ENCODE measurements at regions not wholly inside any gene's neighbourhood (a gene's known extent, or its start where the extent isn't known, plus 50 kb on each side); places are given as distances from the start of the nearest gene placed in this dataset.

- H3K9me3 Mint-ChIP-seq: no peaks in the 10 kb centered on the region
- H3K36me3 Mint-ChIP-seq: no peaks in the 10 kb centered on the region
- DNase-seq: no peak
- peak overlapping the region in 3 of 10 donors; percentile 49 to 70 (median 69) for H3K27ac Mint-ChIP-seq
- H3K4me1 Mint-ChIP-seq: peaks cover 2 to 6% (median 4%) of the 10 kb centered on the region in 4 donors
- POLR2A ChIA-PET: interaction anchor here (0.9 kb wide), 2 partner anchors 10 to 12 kb away, joined by 3 read pairs; no protein-coding TSS in a partner anchor
- H3K4me3 Mint-ChIP-seq: no peak overlapping the region
- no peak for ATAC-seq
- no peaks in the 10 kb centered on the region for H3K27me3 Mint-ChIP-seq
Observed at GRCh38 chr16:85320677-85321385, 208.6 kb upstream of the CIBAR2 start.

GRCh38 chr16:85321509-85322271 is 209.4 kb upstream of the CIBAR2 start:
- peaks cover 0 to 2% (median under 1%) of the 10 kb centered on the region in 4 donors for H3K4me1 Mint-ChIP-seq
- ATAC-seq (no peak), DNase-seq (no peak)
- no peak overlapping the region for H3K27ac Mint-ChIP-seq
- POLR2A ChIA-PET: interaction anchor here (0.9 kb wide), 1 partner anchor 13 kb away, joined by 3 read pairs; no protein-coding TSS in a partner anchor
- no peaks in the 10 kb centered on the region for H3K27me3 Mint-ChIP-seq
- no peaks in the 10 kb centered on the region for H3K9me3 Mint-ChIP-seq
- no peaks in the 10 kb centered on the region for H3K36me3 Mint-ChIP-seq
- no peak overlapping the region for H3K4me3 Mint-ChIP-seq

GRCh38 chr16:85323230-85323960 is 211.1 kb upstream of the CIBAR2 start:
- Mint-ChIP-seq H3K4me3 (no peak overlapping the region), H3K36me3 (no peaks in the 10 kb centered on the region), H3K4me1 (peaks cover 0 to 3% (median 1%) of the 10 kb centered on the region in 4 donors), H3K27me3 (peaks cover 0 to 4% (median 0%) of the 10 kb centered on the region in 5 donors), H3K9me3 (no peaks in the 10 kb centered on the region), H3K27ac (peak overlapping the region in 2 of 10 donors; percentile 27 to 31)
- ATAC-seq: no peak
- no peak for DNase-seq
- POLR2A ChIA-PET: no interaction called here

DNA sequence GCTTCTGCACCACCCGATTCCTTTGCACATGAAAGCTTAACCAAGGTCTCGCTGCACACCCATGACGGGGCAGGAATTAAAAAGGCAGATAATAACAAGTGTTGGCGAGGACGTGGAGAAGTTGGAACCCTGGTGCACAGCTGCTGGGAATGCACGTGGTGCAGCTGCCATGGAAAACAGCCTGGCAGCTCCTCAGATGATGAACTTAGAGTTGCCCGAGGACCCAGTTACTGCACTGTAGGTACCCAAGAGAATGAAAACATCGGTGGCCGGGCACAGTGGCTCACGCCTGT is 211.6 kb upstream of the CIBAR2 start:
- H3K4me3 Mint-ChIP-seq: no peak overlapping the region
- ATAC-seq (no peak), DNase-seq (no peak)
- H3K36me3 Mint-ChIP-seq: no peaks in the 10 kb centered on the region
- H3K27ac Mint-ChIP-seq: peak overlapping the region in 1 of 10 donors; percentile 31
- H3K9me3 Mint-ChIP-seq: no peaks in the 10 kb centered on the region
- POLR2A ChIA-PET: no interaction called here
- peaks cover 0 to 4% (median 0%) of the 10 kb centered on the region in 5 donors for H3K27me3 Mint-ChIP-seq
- peaks cover 0 to 5% (median 2%) of the 10 kb centered on the region in 4 donors for H3K4me1 Mint-ChIP-seq

DNA sequence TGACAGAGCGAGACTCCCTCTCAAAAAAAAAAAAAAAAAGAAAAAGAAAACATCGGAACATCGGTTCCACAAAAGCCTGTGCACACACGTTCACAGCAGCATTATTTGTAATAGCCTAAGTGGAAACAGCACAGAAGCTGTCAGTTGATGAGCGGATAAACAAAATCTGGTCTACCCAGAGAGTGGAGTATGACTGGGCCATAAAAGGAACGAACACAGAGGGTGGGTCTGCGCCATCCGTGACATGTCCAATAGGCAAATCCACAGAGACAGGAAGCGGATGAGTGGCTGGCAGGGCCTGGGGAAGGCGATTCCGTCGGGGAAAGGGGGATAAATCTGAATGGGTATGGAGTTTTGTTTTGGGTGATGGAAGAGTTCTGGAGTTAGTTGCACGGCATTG is 212.2 kb upstream of the CIBAR2 start:
- POLR2A ChIA-PET: no interaction called here
- H3K36me3 Mint-ChIP-seq: no peaks in the 10 kb centered on the region
- H3K27me3 Mint-ChIP-seq: peaks cover 0 to 4% (median 0%) of the 10 kb centered on the region in 5 donors
- ATAC-seq: no peak
- peaks cover 0 to 7% (median 3%) of the 10 kb centered on the region in 4 donors for H3K4me1 Mint-ChIP-seq
- DNase-seq: no peak
- no peaks in the 10 kb centered on the region for H3K9me3 Mint-ChIP-seq
- H3K4me3 Mint-ChIP-seq: peak overlapping the region in 1 of 10 donors; percentile 2
- H3K27ac Mint-ChIP-seq: peak overlapping the region in 2 of 10 donors; percentile 68 to 71

- no peaks in the 10 kb centered on the region for H3K36me3 Mint-ChIP-seq
- H3K9me3 Mint-ChIP-seq: no peaks in the 10 kb centered on the region
- POLR2A ChIA-PET: interaction anchor here (0.5 to 0.6 kb wide), 3 partner anchors 19 to 345 kb away, joined by 3 to 4 read pairs (median 3); no protein-coding TSS in a partner anchor
- H3K4me3 Mint-ChIP-seq: no peak overlapping the region
- peaks cover 0 to 10% (median 0%) of the 10 kb centered on the region in 5 donors for H3K27me3 Mint-ChIP-seq
- no peak for ATAC-seq
- H3K27ac Mint-ChIP-seq: peak overlapping the region in 2 of 10 donors; percentile 15 to 34
- DNase-seq: no peak
- H3K4me1 Mint-ChIP-seq: peaks cover 5 to 17% (median 14%) of the 10 kb centered on the region in 4 donors
Observed at GRCh38 chr16:85326113-85326793, 214.0 kb upstream of the CIBAR2 start.

DNA sequence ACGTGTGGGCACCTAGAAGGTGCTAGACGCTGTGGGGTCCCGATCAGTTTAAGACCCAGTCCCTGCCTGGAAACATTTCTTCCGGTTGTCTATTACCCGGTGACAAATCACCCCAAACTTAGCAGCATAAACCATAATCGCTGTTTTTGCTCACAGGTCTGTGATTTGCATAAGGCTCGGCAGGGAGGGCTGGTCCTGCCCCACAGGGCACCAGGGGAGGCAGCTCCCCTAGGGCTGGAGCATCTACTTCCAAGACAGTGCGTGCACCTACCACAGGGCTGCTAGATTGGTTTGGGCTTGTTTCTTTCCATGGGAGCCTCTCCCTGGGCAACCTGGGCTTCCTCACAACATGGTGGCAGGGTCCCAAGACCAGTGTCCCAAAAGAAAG is 214.5 kb upstream of the CIBAR2 start:
- peaks cover 5 to 17% (median 14%) of the 10 kb centered on the region in 4 donors for H3K4me1 Mint-ChIP-seq
- no peak for ATAC-seq

DNA sequence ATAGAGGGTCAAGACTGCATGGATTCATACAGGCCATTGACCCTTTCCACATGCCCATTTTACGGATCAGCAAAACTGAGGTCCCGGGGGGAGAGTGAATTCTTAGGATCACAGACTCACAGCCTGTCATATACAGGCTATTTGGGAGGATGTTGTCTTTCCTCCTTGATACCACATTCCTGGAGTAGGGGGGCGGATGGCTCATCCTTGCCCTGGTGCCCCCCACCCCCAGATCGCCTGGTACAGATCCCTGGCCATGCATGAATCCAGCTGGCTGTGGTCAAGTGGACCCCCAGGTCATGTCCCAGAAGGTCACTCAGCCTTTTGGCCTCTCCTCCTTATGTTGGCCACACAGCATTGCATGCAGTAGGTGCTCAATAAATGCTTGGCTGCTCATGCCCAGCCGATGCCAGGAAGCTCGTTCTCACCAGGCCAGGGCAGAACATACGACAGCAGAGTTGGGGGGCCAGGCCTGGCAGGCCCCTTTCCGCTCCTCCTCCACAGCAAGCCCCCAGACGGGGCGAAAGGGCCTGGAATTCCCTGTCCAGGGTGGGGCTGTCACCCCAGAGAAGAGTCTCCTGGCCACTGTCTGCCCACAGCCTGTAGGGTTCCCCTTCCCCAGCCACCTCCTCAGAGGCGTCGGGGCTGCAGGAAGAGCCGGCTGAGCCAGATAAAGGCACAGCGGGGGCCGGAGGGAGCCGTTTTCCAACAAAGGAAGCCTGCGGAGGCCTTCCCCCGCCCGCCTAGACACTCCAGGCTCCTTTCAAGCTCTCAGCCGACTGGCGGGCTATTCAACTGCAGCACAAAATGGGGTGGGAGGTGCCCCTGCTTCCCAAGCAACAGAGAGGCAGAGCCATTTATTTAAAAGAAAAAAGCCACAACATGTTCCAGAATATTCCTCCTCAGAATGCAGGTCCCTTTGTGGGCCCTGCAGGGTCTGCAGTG is 215.7 kb upstream of the CIBAR2 start:
- no peaks in the 10 kb centered on the region for H3K9me3 Mint-ChIP-seq
- H3K4me3 Mint-ChIP-seq: no peak overlapping the region
- no peak for ATAC-seq
- no peak for DNase-seq
- POLR2A ChIA-PET: interaction anchor here (1.2 kb wide), 1 partner anchor 21 kb away, joined by 5 read pairs; no protein-coding TSS in a partner anchor
- peaks cover 0 to 10% (median 2%) of the 10 kb centered on the region in 5 donors for H3K27me3 Mint-ChIP-seq
- H3K27ac Mint-ChIP-seq: no peak overlapping the region
- H3K4me1 Mint-ChIP-seq: peaks cover 5 to 17% (median 14%) of the 10 kb centered on the region in 4 donors
- no peaks in the 10 kb centered on the region for H3K36me3 Mint-ChIP-seq

More for the DNA sequence above, 214.5 kb upstream of the CIBAR2 start:
- H3K36me3 Mint-ChIP-seq: no peaks in the 10 kb centered on the region
- peaks cover 0 to 10% (median 0%) of the 10 kb centered on the region in 5 donors for H3K27me3 Mint-ChIP-seq
- no peak for DNase-seq
- no peak overlapping the region for H3K4me3 Mint-ChIP-seq
- H3K27ac Mint-ChIP-seq: peak overlapping the region in 2 of 10 donors; percentile 31 to 34
- H3K9me3 Mint-ChIP-seq: no peaks in the 10 kb centered on the region
- POLR2A ChIA-PET: interaction anchor here (0.5 to 1.2 kb wide), 3 partner anchors 19 to 345 kb away, joined by 3 to 5 read pairs (median 3); no protein-coding TSS in a partner anchor

DNA sequence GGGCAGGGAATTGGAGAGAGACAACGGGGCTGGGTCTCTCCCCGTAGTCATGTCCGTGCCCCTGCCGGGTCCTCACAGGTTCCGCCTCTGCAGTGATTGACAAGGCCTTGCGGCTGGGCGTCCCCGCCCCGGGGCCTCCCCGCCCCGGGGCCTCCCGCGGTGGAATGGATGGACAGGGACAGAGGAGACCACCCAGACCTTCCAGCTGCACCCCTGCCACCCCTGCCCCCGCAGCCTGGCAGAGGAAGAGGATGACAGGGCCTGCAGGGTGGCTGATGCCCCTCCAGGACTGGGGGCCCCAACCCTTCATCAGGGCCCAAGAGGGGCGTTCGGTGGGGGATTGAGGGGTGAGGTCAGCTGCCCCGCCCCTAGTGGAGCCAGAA is 216.4 kb upstream of the CIBAR2 start:
- ATAC-seq (no peak), DNase-seq (no peak)
- H3K36me3 Mint-ChIP-seq: no peaks in the 10 kb centered on the region
- H3K4me1 Mint-ChIP-seq: peaks cover 5 to 17% (median 14%) of the 10 kb centered on the region in 4 donors
- H3K27me3 Mint-ChIP-seq: peaks cover 0 to 10% (median 2%) of the 10 kb centered on the region in 5 donors
- H3K27ac Mint-ChIP-seq: no peak overlapping the region
- H3K4me3 Mint-ChIP-seq: no peak overlapping the region
- no peaks in the 10 kb centered on the region for H3K9me3 Mint-ChIP-seq
- POLR2A ChIA-PET: interaction anchor here (0.9 kb wide), 1 partner anchor 19 kb away, joined by 4 read pairs; no protein-coding TSS in a partner anchor

GRCh38 chr16:85329059-85329812 is 217.0 kb upstream of the CIBAR2 start:
- Mint-ChIP-seq H3K4me3 (peak overlapping the region in 1 of 10 donors; percentile 54), H3K36me3 (no peaks in the 10 kb centered on the region), H3K9me3 (no peaks in the 10 kb centered on the region), H3K27ac (no peak overlapping the region), H3K27me3 (peaks cover 0 to 10% (median 2%) of the 10 kb centered on the region in 5 donors), H3K4me1 (peaks cover 5 to 17% (median 14%) of the 10 kb centered on the region in 4 donors)
- POLR2A ChIA-PET: interaction anchor here (0.9 to 2.2 kb wide), 2 partner anchors 19 to 22 kb away, joined by 4 to 30 read pairs; no protein-coding TSS in a partner anchor
- no peak for DNase-seq
- ATAC-seq: no peak
